ENCODE measurements at regions not wholly inside any gene's neighbourhood (a gene's known extent, or its start where the extent isn't known, plus 50 kb on each side); places are given as distances from the start of the nearest gene placed in this dataset.

DNA sequence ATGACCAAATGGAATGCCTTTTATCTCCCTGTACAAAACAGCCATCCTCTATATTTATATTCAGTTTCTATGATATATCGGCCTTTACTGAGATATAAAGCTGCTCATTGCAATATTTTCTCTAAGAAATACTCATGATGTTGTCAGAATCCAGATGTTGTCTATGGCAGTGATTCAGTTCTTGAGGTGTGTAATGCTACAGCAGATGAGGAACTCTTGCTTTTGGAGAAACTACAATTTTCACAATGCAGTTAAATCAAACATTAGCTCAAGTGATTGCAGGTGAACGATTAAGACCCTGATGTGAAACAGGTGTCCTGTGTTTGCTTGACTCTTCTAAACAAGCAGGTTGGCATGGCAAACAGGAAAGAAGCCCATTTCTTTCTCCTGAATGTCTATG is 256.2 kb upstream of the CDH20 start:
- no peak overlapping the region for H3K27ac ChIP-seq
- no peaks in the 10 kb centered on the region for H3K27me3 ChIP-seq
- no peak overlapping the region for H3K4me3 ChIP-seq (replicated peaks in 1 of 3)
- 76 to 77% methylated on average over 2 of the region's 2 CpGs for WGBS, 2 donors
- H3K9me3 ChIP-seq: no peaks in the 10 kb centered on the region
- TF ChIP-seq POLR2A (IDR thresholded peaks at IDR 0.05): no peak
- TF ChIP-seq, protein P1, sequence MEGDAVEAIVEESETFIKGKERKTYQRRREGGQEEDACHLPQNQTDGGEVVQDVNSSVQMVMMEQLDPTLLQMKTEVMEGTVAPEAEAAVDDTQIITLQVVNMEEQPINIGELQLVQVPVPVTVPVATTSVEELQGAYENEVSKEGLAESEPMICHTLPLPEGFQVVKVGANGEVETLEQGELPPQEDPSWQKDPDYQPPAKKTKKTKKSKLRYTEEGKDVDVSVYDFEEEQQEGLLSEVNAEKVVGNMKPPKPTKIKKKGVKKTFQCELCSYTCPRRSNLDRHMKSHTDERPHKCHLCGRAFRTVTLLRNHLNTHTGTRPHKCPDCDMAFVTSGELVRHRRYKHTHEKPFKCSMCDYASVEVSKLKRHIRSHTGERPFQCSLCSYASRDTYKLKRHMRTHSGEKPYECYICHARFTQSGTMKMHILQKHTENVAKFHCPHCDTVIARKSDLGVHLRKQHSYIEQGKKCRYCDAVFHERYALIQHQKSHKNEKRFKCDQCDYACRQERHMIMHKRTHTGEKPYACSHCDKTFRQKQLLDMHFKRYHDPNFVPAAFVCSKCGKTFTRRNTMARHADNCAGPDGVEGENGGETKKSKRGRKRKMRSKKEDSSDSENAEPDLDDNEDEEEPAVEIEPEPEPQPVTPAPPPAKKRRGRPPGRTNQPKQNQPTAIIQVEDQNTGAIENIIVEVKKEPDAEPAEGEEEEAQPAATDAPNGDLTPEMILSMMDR (IDR thresholded peaks at IDR 0.05): no peak
- no peaks in the 10 kb centered on the region for H3K4me1 ChIP-seq
- H3K36me3 ChIP-seq: no peaks in the 10 kb centered on the region
- no peak for DNase-seq
- intact Hi-C loops (cut with DNase I): no loop called here

DNA sequence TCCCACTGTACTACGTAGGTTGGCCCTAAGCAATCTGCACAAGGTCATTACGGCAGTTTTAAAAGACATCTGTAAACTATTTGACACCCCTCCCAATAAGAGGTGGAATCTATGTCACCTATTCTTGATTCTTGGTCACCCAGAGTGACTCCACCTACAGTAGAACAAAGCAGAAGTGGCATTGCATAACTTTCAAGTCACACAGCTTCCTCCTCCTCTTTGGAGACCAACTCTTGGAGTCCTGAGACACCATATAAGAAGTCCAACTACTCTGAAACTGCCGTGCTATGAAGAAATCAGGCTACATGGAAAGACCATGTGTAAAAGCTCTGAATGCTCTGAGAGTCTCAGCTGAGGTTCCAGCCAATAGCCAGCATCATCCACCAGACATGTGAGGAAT is 253.5 kb upstream of the CDH20 start:
- whole genome bisulfite sequencing, 2 donors: 81 to 91% methylated on average over 3 of the region's 3 CpGs
- no peaks in the 10 kb centered on the region for H3K4me1 ChIP-seq

DNA sequence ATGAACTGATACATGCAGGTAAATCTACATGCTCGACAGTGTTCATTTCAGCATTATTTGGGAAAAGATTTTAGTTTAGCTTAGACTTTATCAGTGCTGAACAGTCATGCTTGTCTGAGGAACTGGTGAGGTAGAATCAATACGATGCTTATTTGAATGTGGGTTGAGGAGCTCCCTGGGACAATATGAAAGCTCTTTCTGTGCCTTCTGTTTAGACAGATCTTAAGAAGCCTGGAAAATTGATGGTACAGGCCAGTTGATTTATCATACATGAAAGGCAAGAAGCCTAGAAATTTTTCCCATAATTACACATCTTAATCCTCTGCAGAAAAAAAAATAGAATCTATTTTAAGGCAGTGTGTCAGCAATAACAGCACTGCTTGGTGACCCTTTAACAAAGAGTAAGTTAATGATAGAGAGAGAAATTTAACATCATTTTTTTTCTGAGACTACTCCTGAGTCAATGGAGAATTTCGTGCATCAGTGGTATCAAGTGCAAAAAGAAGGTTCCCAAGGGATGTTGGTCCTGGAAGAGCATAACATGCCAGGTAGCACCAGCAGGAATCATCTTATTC is 252.2 kb upstream of the CDH20 start:
- H3K27ac ChIP-seq: no peak overlapping the region
- no peaks in the 10 kb centered on the region for H3K9me3 ChIP-seq
- intact Hi-C loops (cut with DNase I): no loop called here
- no peaks in the 10 kb centered on the region for H3K27me3 ChIP-seq
- no peaks in the 10 kb centered on the region for H3K4me1 ChIP-seq
- H3K4me3 ChIP-seq (replicated peaks in 1 of 3): no peak overlapping the region
- no peak for DNase-seq
- H3K36me3 ChIP-seq: no peaks in the 10 kb centered on the region
- WGBS, 2 donors: 65 to 73% methylated on average over 3 of the region's 3 CpGs
- TF ChIP-seq POLR2A (IDR thresholded peaks at IDR 0.05): no peak
- TF ChIP-seq, protein P1 (IDR thresholded peaks at IDR 0.05): no peak

More for the DNA sequence above, 253.5 kb upstream of the CDH20 start:
- H3K4me3 ChIP-seq (replicated peaks in 1 of 3): no peak overlapping the region
- H3K27me3 ChIP-seq: no peaks in the 10 kb centered on the region
- H3K9me3 ChIP-seq: no peaks in the 10 kb centered on the region
- intact Hi-C loops (cut with DNase I): no loop called here
- TF ChIP-seq POLR2A (IDR thresholded peaks at IDR 0.05): no peak
- TF ChIP-seq, protein P1 (IDR thresholded peaks at IDR 0.05): no peak
- H3K36me3 ChIP-seq: no peaks in the 10 kb centered on the region
- no peak for DNase-seq
- no peak overlapping the region for H3K27ac ChIP-seq

DNA sequence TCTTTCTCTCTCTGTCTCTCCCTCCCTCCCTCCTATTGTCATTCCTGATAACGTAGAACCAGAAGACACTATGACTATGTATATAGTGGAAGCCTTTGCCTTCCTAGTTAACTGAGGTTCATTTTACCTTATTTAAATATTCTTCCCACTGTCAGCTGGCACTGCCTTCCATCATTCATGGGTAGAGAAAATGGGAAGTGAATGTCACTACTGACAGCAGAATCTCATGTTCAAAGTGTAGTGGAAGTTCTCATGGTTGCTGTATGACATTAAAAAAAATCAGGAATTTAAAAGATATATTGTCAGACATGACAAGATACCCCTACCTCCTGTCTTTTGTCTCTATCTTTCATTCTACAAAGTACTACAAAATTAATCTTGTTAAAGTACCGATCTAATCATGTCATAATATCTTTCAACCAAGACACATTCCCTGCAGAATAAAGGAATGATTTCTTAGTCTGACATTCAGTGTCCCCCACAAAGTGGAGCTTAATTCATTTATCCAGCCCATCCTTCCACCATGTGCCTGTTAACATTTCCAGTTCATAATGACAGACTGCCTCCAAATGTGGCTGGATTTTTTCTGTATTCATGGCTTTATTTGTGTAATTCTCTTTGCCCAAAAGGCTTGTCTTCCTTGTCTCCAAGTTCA is 250.1 kb upstream of the CDH20 start:
- no peak for DNase-seq
- H3K27me3 ChIP-seq: no peaks in the 10 kb centered on the region
- H3K27ac ChIP-seq: no peak overlapping the region
- H3K4me1 ChIP-seq: no peaks in the 10 kb centered on the region
- H3K9me3 ChIP-seq: no peaks in the 10 kb centered on the region
- no peak overlapping the region for H3K4me3 ChIP-seq (replicated peaks in 1 of 3)
- TF ChIP-seq, protein P1 (IDR thresholded peaks at IDR 0.05): no peak
- TF ChIP-seq POLR2A (IDR thresholded peaks at IDR 0.05): no peak
- 85 to 93% methylated on average over 2 of the region's 2 CpGs for whole genome bisulfite sequencing, 2 donors
- intact Hi-C loops (cut with DNase I): no loop called here
- no peaks in the 10 kb centered on the region for H3K36me3 ChIP-seq

DNA sequence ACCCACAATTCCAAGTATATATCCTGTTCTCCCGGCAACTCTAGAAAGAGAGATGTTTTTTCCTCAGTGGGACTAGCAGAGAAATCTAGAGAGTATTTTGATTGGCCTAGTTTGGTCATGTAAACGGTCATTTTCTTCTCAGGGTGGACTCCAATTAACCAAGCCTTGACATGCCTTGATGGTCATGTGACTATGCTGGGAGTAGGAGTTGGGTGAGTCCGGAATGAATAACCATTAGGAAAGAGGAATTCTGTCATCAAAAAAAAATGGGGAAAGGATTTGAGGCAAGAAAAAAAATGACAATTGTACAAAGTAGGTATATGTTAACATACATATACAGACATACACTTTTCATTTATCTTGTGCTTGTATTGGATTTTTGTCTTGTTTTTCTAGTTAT is 248.2 kb upstream of the CDH20 start:
- no peak for DNase-seq
- 90 to 91% methylated on average over 3 of the region's 3 CpGs for WGBS, 2 donors
- H3K27ac ChIP-seq: no peak overlapping the region
- H3K4me1 ChIP-seq: no peaks in the 10 kb centered on the region
- intact Hi-C loops (cut with DNase I): no loop called here
- H3K27me3 ChIP-seq: no peaks in the 10 kb centered on the region
- TF ChIP-seq, protein P1 (IDR thresholded peaks at IDR 0.05): no peak
- TF ChIP-seq POLR2A (IDR thresholded peaks at IDR 0.05): no peak
- no peaks in the 10 kb centered on the region for H3K36me3 ChIP-seq
- no peaks in the 10 kb centered on the region for H3K9me3 ChIP-seq
- H3K4me3 ChIP-seq (replicated peaks in 1 of 3): no peak overlapping the region
